Testis (tissue), 2 donors: ENCODE measurements at regions not wholly inside any gene's neighbourhood (a gene's known extent, or its start where the extent isn't known, plus 50 kb on each side); places are given as distances from the start of the nearest gene placed in this dataset.

ENCODE experiments used
- DNase-seq: peaks from one replicate; pipeline ENCODE4 v3.0.0-alpha.2; 2019
- H3K27ac ChIP-seq, 2 donors: fragments of 200-600 bp; sonication (generic); one replicate each; pipeline ENCODE4 v1.5.1; 2019
- H3K27me3 ChIP-seq: fragments of 200-600 bp; sonication (generic); one replicate; pipeline ENCODE4 v1.5.1; 2019
- H3K36me3 ChIP-seq: fragments of 200-600 bp; sonication (generic); one replicate; pipeline ENCODE4 v1.5.1; 2017; ENCODE audit warnings: low read depth; ENCODE audit errors: missing control alignments
- H3K4me1 ChIP-seq: fragments of 200-600 bp; sonication (generic); one replicate; pipeline ENCODE4 v1.5.1; 2019
- H3K4me3 ChIP-seq, 2 donors: fragments of 200-600 bp; sonication (generic); one replicate each; pipeline ENCODE4 v1.5.1; 2017 to 2019
- H3K9me3 ChIP-seq: fragments of 200-600 bp; sonication (generic); one replicate; pipeline ENCODE4 v1.5.1; 2017
- CTCF ChIP-seq, 3 experiments: fragments of 450-650 bp in 2 of 3; fragments of 200-600 bp in 1 of 3; sonication (generic) in 1 of 3; IDR thresholded peaks; one replicate each; pipeline ENCODE4 v1.5.1; 2016 to 2019; ENCODE audit warnings: antibody characterized with exemption in 3 of 3, mild to moderate bottlenecking in 2 of 3, moderate library complexity in 1 of 3
- POLR2A ChIP-seq: fragments of 450-650 bp; IDR thresholded peaks from one replicate; pipeline ENCODE4 v1.6.1; 2017; ENCODE audit warnings: antibody characterized with exemption, mild to moderate bottlenecking, moderate library complexity
- WGBS, 2 donors: methylation state at CpG; one replicate each; pipeline ENCODE4 v1.1.5; 2018; 5-methylcytosine and 5-hydroxymethylcytosine counted together
- intact Hi-C: fragments of 100-400 bp; cut with DNase I; formaldehyde crosslinking; loops from one replicate; pipeline ENCODE4 v1.15.1; 2023; ENCODE audit warnings: low total_unique reads

DNA sequence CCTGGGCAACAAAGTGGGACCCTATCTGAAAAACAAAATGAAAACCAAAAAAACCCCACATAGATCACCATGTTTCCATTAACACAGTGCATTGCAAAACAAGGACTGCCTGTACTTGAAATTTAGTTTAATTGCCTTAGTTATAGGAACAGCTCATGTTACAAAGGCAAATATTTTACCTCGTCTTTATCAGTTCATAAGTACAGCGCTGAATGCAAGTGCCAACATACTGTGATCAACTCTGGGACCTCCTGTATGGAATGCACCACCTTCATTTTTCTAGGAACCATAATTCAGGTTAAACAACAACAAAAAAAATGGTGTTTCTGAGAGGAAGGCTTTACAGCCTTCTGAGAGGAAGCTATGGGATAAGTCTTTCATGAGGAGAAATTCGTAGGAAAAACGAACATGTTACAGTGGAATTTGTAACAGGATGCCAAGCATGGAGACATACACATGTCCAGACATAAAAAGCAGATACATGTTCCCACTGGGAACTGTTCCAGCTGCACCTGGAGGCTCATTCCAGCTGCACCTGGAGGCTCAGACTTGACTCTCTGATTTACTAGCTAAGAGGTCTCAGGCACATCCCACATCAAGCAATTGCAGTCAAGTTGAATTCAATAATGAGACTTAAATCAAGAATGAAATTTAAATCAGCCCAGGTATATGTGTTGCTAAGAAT lies 821.3 kb downstream of the NLGN4Y start:
- 50 to 84% methylated on average over 4 of the region's 4 CpGs for WGBS, 2 donors
- intact Hi-C loops, result no loop called here
- Histone ChIP-seq H3K36me3 (no peaks in the 10 kb centered on the region), H3K27ac (no peak overlapping the region), H3K9me3 (no peaks in the 10 kb centered on the region), H3K4me3 (no peak overlapping the region), H3K4me1 (no peaks in the 10 kb centered on the region), H3K27me3 (no peaks in the 10 kb centered on the region)
- TF ChIP-seq CTCF (IDR thresholded peaks at IDR 0.05), result no peak
- no peak for TF ChIP-seq POLR2A
- DNase-seq, result no peak

DNA sequence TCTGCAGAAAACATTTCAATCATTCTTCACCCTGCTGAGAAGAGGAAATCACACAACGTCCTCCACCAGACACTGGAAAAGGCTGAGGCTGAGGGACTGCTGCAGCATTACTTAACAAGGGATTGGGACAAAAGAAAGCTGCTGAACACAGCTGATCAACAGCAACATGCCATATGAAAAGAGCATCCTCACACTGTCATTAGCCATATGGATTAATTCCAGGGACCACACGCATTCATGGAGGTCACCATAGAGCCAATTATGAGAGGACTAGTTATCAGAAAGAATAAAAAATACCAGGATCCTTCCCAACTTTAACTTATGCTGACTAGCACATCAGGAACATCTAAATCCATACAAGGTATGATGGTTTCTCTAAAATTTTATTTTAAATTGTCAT lies 825.0 kb downstream of the NLGN4Y start:
- Histone ChIP-seq H3K4me1 (no peaks in the 10 kb centered on the region), H3K27me3 (no peaks in the 10 kb centered on the region), H3K36me3 (no peaks in the 10 kb centered on the region), H3K4me3 (no peak overlapping the region), H3K27ac (no peak overlapping the region), H3K9me3 (no peaks in the 10 kb centered on the region)
- no peak for DNase-seq
- no peak for TF ChIP-seq POLR2A
- no peak for TF ChIP-seq CTCF (IDR thresholded peaks at IDR 0.05)
- 37 to 68% methylated on average over 2 of the region's 2 CpGs for WGBS, 2 donors
- intact Hi-C loops, result no loop called here

DNA sequence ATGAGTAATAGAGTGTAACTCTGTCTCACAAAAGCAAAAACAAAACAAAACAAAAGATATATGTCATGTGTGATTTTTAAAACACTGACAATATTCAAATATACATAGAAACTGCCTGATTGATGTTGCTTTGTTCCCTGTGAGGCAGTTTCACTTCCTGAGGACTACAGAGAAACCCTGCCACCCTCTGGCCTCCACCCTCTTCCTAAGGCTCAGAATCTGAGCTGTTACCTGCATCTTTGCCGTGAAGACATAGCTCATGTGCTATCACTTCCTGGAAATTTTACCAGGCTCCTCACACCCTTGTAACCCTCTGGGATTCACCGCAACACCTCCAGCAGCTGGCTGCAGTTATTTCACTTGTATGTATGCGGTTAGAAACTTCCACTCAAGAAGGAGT lies 831.0 kb downstream of the NLGN4Y start:
- Histone ChIP-seq H3K36me3 (no peaks in the 10 kb centered on the region), H3K4me3 (no peak overlapping the region), H3K27ac (no peak overlapping the region), H3K27me3 (no peaks in the 10 kb centered on the region), H3K4me1 (no peaks in the 10 kb centered on the region), H3K9me3 (no peaks in the 10 kb centered on the region)
- WGBS, 2 donors, result 60 to 70% methylated on average over 3 of the region's 3 CpGs
- intact Hi-C loops, result no loop called here
- TF ChIP-seq CTCF (IDR thresholded peaks at IDR 0.05), result no peak
- no peak for TF ChIP-seq POLR2A
- no peak for DNase-seq

GRCh38 chrY:15360471-15360870 lies 836.1 kb downstream of the NLGN4Y start:
- Histone ChIP-seq H3K36me3 (no peaks in the 10 kb centered on the region), H3K27ac (no peak overlapping the region), H3K27me3 (no peaks in the 10 kb centered on the region), H3K9me3 (no peaks in the 10 kb centered on the region), H3K4me3 (no peak overlapping the region), H3K4me1 (no peaks in the 10 kb centered on the region)
- intact Hi-C loops, result no loop called here
- TF ChIP-seq CTCF (IDR thresholded peaks at IDR 0.05) (no peak), POLR2A (no peak)
- no peak for DNase-seq

DNA sequence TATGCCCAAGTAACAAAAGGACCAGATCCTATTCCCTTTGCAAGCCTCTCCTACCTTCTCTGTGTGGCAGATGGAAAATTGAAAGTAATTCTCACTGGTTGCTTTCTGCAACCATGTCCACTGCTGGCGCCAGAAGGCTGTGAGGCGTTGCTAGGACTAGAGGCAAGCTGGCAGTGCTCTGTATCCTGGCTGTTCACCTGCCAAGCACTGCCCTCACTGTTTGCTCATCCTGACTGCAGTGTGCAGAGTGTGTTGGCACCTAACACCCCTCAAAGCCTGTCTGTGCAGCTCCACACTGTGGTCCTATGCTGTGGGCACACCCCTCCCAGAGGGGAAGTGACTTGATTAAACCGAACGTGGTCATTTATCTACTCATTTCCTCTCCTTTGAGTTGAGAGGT lies 840.7 kb downstream of the NLGN4Y start:
- Histone ChIP-seq H3K27me3 (no peaks in the 10 kb centered on the region), H3K4me3 (no peak overlapping the region)
- TF ChIP-seq CTCF (IDR thresholded peaks at IDR 0.05), result no peak
- TF ChIP-seq POLR2A, result no peak

More for the DNA sequence above, 840.7 kb downstream of the NLGN4Y start:
- Histone ChIP-seq H3K4me1 (no peaks in the 10 kb centered on the region), H3K9me3 (no peaks in the 10 kb centered on the region), H3K27ac (no peak overlapping the region), H3K36me3 (no peaks in the 10 kb centered on the region)
- WGBS, 2 donors, result 77 to 83% methylated on average over 2 to 4 of the region's 4 CpGs
- DNase-seq, result no peak
- intact Hi-C loops, result no loop called here
